OCI-LY1 (cell line): ENCODE measurements at regions not wholly inside any gene's neighbourhood (a gene's known extent, or its start where the extent isn't known, plus 50 kb on each side); places are given as distances from the start of the nearest gene placed in this dataset.
"Not testable (repeated sequence)": the region's sequence is repeated elsewhere in the genome, so short reads cannot be mapped to it uniquely, and the experiment has no call there.

Source experiments
- H2AFZ ChIP-seq: fragments of 200-600 bp; sonication (generic), shearing (Covaris generic); 2 replicates; pipeline ENCODE4 v1.6.0; 2014; ENCODE audit warnings: antibody characterized with exemption, mild to moderate bottlenecking, low read length
- H3F3A ChIP-seq: fragments of 200-600 bp; sonication (generic), shearing (Covaris generic); 2 replicates; pipeline ENCODE4 v1.6.0; 2014; ENCODE audit warnings: mild to moderate bottlenecking, antibody characterized with exemption, low read length, moderate library complexity; ENCODE audit not compliant: insufficient read depth
- H3K27ac ChIP-seq: fragments of 200-600 bp; sonication (generic); 2 replicates; pipeline ENCODE4 v1.5.1; 2014; ENCODE audit warnings: low read length, mixed run types, mild to moderate bottlenecking, low read depth; ENCODE audit not compliant: poor library complexity, severe bottlenecking
- H3K27me3 ChIP-seq: fragments of 200-600 bp; sonication (generic); 2 replicates; pipeline ENCODE4 v1.6.0; 2014; ENCODE audit warnings: antibody characterized with exemption, mild to moderate bottlenecking, low read length, moderate library complexity; ENCODE audit not compliant: insufficient read depth
- H3K36me3 ChIP-seq: fragments of 200-600 bp; sonication (generic); 2 replicates; pipeline ENCODE4 v1.6.1; 2014; ENCODE audit warnings: mild to moderate bottlenecking, antibody characterized with exemption, low read length, moderate library complexity, mixed read lengths; ENCODE audit not compliant: insufficient read depth
- H3K4me1 ChIP-seq: fragments of 200-600 bp; sonication (generic); 2 replicates; pipeline ENCODE4 v1.5.1; 2014; ENCODE audit warnings: mild to moderate bottlenecking, low read length, moderate library complexity; ENCODE audit not compliant: insufficient read depth, severe bottlenecking
- H3K4me2 ChIP-seq: fragments of 200-600 bp; sonication (generic), shearing (Covaris generic); 2 replicates; pipeline ENCODE4 v1.6.1; 2014; ENCODE audit warnings: low read length
- H3K4me3 ChIP-seq: fragments of 200-600 bp; sonication (generic); 2 replicates; pipeline ENCODE4 v1.5.1; 2014; ENCODE audit warnings: low read length, low read depth, mild to moderate bottlenecking, mixed read lengths; ENCODE audit not compliant: poor library complexity, severe bottlenecking
- H3K79me2 ChIP-seq: fragments of 200-600 bp; shearing (Covaris generic); 2 replicates; pipeline ENCODE4 v1.6.1; 2016; ENCODE audit warnings: mixed run types, low read length, mixed read lengths; ENCODE audit not compliant: insufficient read depth
- H3K9ac ChIP-seq: fragments of 200-600 bp; sonication (generic), shearing (Covaris generic); 2 replicates; pipeline ENCODE4 v1.6.1; 2014; ENCODE audit warnings: mild to moderate bottlenecking, low read length, mixed read lengths
- H3K9me2 ChIP-seq: fragments of 200-600 bp; sonication (generic), shearing (Covaris generic); 2 replicates; pipeline ENCODE4 v1.6.1; 2014; ENCODE audit warnings: low read depth, mild to moderate bottlenecking, low read length, mixed read lengths
- H3K9me3 ChIP-seq: fragments of 200-600 bp; shearing (Covaris generic); 2 replicates; pipeline ENCODE4 v1.6.1; 2014; ENCODE audit warnings: low read length, mixed read lengths
- H4K20me1 ChIP-seq: fragments of 200-600 bp; sonication (generic), shearing (Covaris generic); 2 replicates; pipeline ENCODE4 v1.6.0; 2016; ENCODE audit warnings: mild to moderate bottlenecking, low read length; ENCODE audit not compliant: insufficient read depth
- CTCF ChIP-seq: fragments of 200-600 bp; sonication (generic), shearing (Covaris generic); IDR thresholded peaks from 2 replicates; pipeline ENCODE4 v1.5.1; 2017; ENCODE audit warnings: mild to moderate bottlenecking, antibody characterized with exemption, low read length, moderate library complexity, mixed read lengths
- EZH2 ChIP-seq: fragments of 200-600 bp; sonication (generic), shearing (Covaris generic); IDR thresholded peaks from 2 replicates; pipeline ENCODE4 v1.8.0; 2017; ENCODE audit warnings: borderline replicate concordance, mixed run types, mild to moderate bottlenecking, antibody characterized with exemption, low read length, moderate library complexity, mixed read lengths

- TF ChIP-seq EZH2 (no peak), CTCF (peak; percentile 93)
- Histone ChIP-seq H3K9me2 (no peaks in the 10 kb centered on the region), H3K4me3 (no peak overlapping the region), H3K9ac (no peak overlapping the region), H3F3A (no peaks in the 10 kb centered on the region), H4K20me1 (no peaks in the 10 kb centered on the region), H3K9me3 (no peaks in the 10 kb centered on the region), H3K4me1 (no peaks in the 10 kb centered on the region), H3K36me3 (no peaks in the 10 kb centered on the region), H3K4me2 (no peak overlapping the region), H3K79me2 (no peaks in the 10 kb centered on the region), H3K27ac (no peak overlapping the region), H3K27me3 (no peaks in the 10 kb centered on the region), H2AFZ (no peak overlapping the region)
Measured at GRCh38 chr3:159260049-159260662, 458.3 kb downstream of the MFSD1 start.

DNA sequence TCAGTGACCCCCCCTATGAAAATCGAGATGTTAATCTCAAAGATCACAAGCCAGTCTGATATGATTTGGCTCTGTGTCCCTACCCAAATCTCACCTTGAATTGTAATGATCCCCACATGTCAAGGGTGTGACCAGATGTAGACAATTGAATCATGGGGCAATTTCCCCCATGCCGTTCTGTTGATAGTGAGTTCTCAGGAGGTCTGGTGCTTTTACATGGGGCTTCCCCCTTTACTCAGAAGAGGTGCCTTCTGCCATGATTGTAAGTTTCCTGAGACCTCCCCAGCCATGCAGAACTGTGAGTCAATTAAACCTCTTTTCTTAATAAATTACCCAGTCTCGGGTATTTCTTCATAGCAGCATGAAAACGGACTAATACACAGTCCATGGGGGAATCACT lies 459.5 kb downstream of the MFSD1 start:
- H3K27ac ChIP-seq, H3K4me3 ChIP-seq, H3K4me2 ChIP-seq, H3K79me2 ChIP-seq, H3F3A ChIP-seq, H3K27me3 ChIP-seq, H2AFZ ChIP-seq, H3K9me2 ChIP-seq, H3K9ac ChIP-seq, H3K4me1 ChIP-seq, H4K20me1 ChIP-seq, H3K9me3 ChIP-seq, H3K36me3 ChIP-seq: not testable (repeated sequence)

DNA sequence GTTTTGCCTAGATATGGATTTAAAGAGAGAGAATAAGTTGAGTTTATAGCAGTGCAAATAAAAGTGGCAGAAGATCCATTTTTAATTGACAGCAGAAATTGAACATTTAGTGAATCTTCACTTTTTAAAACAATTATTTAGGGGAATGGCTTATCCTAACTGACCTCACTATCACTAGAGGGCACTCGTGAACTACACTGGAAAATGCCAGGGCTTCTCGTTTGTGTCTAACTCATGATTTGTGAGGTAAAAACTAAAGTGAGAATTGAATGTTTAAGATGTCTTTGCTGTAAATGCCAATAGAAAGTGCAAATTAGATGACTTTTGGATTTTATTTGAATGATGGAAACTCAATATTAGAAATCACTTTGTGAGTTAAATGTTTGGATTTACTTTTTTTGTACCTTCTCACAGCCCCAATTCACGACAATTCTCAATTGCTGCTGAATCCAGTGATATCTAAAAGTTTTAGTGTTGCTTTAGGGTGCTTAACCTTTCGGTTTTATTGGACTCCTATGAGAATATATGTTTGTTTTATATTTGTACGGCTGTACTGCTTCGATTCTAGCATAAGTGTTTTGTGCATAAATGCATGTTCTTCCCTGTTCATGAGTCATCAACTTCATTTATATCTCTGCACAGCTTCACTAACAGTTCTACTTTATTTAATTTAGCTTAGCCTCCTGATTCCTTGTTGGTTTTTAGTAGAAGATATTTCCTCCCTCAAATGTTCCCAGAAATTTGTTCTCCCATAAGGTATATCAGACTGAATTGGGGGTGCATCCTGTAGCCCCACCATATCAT lies 462.1 kb downstream of the MFSD1 start:
- H2AFZ ChIP-seq: no peak overlapping the region

More for the DNA sequence above, 462.1 kb downstream of the MFSD1 start:
- Histone ChIP-seq H3K4me3 (no peak overlapping the region), H4K20me1 (no peaks in the 10 kb centered on the region), H3K4me2 (no peak overlapping the region), H3K36me3 (no peaks in the 10 kb centered on the region), H3K79me2 (no peaks in the 10 kb centered on the region), H3K27me3 (no peaks in the 10 kb centered on the region), H3K4me1 (no peaks in the 10 kb centered on the region), H3K9me2 (no peaks in the 10 kb centered on the region), H3K9me3 (no peaks in the 10 kb centered on the region), H3K9ac (no peak overlapping the region), H3F3A (no peaks in the 10 kb centered on the region), H3K27ac (no peak overlapping the region)
- no peak for TF ChIP-seq EZH2
- TF ChIP-seq CTCF: peak; percentile 86
